CD14-positive monocyte (primary cell): ENCODE measurements at regions not wholly inside any gene's neighbourhood (a gene's known extent, or its start where the extent isn't known, plus 50 kb on each side); places are given as distances from the start of the nearest gene placed in this dataset.

Experiments used
- DNase-seq, 3 donors: peaks; one replicate each; pipeline ENCODE4 v3.0.0-alpha.2; 2011 to 2022
- H2AFZ ChIP-seq: 2 replicates; pipeline ENCODE4 v1.6.0; 2012; ENCODE audit warnings: mild to moderate bottlenecking, low read depth, low read length, inconsistent platforms; ENCODE audit not compliant: insufficient read depth, poor library complexity, severe bottlenecking
- H3K27ac ChIP-seq, 2 donors: 1 replicate in 1 of 2; 2 replicates in 1 of 2; pipeline ENCODE4 v1.5.1; 2012 to 2013; ENCODE audit warnings: low read length in 2 of 2, control low read depth in 1 of 2, inconsistent platforms in 1 of 2, low read depth in 1 of 2, mild to moderate bottlenecking in 1 of 2
- H3K27me3 ChIP-seq, 2 donors: one replicate each; pipeline versions ENCODE4 v1.6.0 to v1.6.1; 2011 to 2013; ENCODE audit warnings: low read length in 2 of 2; ENCODE audit not compliant: control insufficient read depth in 2 of 2, insufficient read depth in 2 of 2
- H3K36me3 ChIP-seq, 2 donors: replicated peaks in 1 of 2; 1 replicate in 1 of 2; 2 replicates in 1 of 2; pipeline versions ENCODE4 v1.5.1 to v1.6.1; 2012 to 2013; ENCODE audit warnings: low read length in 2 of 2, control low read depth in 1 of 2, inconsistent platforms in 1 of 2, mild to moderate bottlenecking in 1 of 2; ENCODE audit not compliant: insufficient read depth in 2 of 2, control insufficient read depth in 1 of 2
- H3K4me1 ChIP-seq, 2 donors: 1 replicate in 1 of 2; 2 replicates in 1 of 2; pipeline versions ENCODE4 v1.5.1 to v1.6.1; 2012 to 2013; ENCODE audit warnings: low read length in 2 of 2, control low read depth in 1 of 2, inconsistent platforms in 1 of 2, mild to moderate bottlenecking in 1 of 2, moderate library complexity in 1 of 2; ENCODE audit not compliant: insufficient read depth in 2 of 2, control insufficient read depth in 1 of 2
- H3K4me2 ChIP-seq: replicated peaks from 2 replicates; pipeline ENCODE3; 2012; ENCODE audit warnings: low read length, moderate library complexity, mild to moderate bottlenecking; ENCODE audit not compliant: poor library complexity, severe bottlenecking; ENCODE audit errors: extremely low read depth
- H3K4me3 ChIP-seq, 3 experiments: fragments of 200-600 bp in 1 of 3; sonication (generic) in 1 of 3; replicated peaks in 1 of 3; 1 replicate in 2 of 3; 2 replicates in 1 of 3; pipeline ENCODE4 v1.5.1; 2011 to 2013; ENCODE audit warnings: low read length in 3 of 3, mild to moderate bottlenecking in 3 of 3, control low read depth in 2 of 3, low read depth in 2 of 3, inconsistent platforms in 1 of 3, moderate library complexity in 1 of 3
- H3K79me2 ChIP-seq: 2 replicates; pipeline ENCODE4 v1.6.0; 2012; ENCODE audit warnings: mild to moderate bottlenecking, control low read depth, inconsistent platforms, low read length, moderate library complexity; ENCODE audit not compliant: insufficient read depth
- H3K9ac ChIP-seq: 2 replicates; pipeline ENCODE4 v1.6.0; 2017; ENCODE audit warnings: low read length, mild to moderate bottlenecking; ENCODE audit not compliant: insufficient read depth, poor library complexity, severe bottlenecking
- H3K9me3 ChIP-seq, 2 donors: replicated peaks in 1 of 2; 1 replicate in 1 of 2; 2 replicates in 1 of 2; pipeline versions ENCODE4 v1.5.1 to v1.6.1; 2012 to 2013; ENCODE audit warnings: low read length in 2 of 2, control low read depth in 1 of 2; ENCODE audit not compliant: control insufficient read depth in 1 of 2, insufficient read depth in 1 of 2
- H4K20me1 ChIP-seq: 2 replicates; pipeline ENCODE4 v1.6.0; 2012; ENCODE audit warnings: mild to moderate bottlenecking, low read length, control low read depth, moderate library complexity; ENCODE audit not compliant: insufficient read depth
- H3K27ac Mint-ChIP-seq, 7 donors: one replicate each; pipeline ENCODE4 v1.8.0; 2020; ENCODE audit warnings: mild to moderate bottlenecking in 7 of 7, mixed read lengths in 7 of 7, moderate library complexity in 6 of 7, inconsistent platforms in 2 of 7
- H3K27me3 Mint-ChIP-seq, 3 donors: one replicate each; pipeline ENCODE4 v1.8.0; 2021 to 2022; ENCODE audit warnings: low read depth in 3 of 3, mild to moderate bottlenecking in 3 of 3, mixed read lengths in 3 of 3, moderate library complexity in 3 of 3, inconsistent platforms in 1 of 3
- H3K36me3 Mint-ChIP-seq, 2 donors: one replicate each; pipeline ENCODE4 v1.8.0; 2020; ENCODE audit warnings: mixed read lengths in 2 of 2, inconsistent platforms in 1 of 2, mild to moderate bottlenecking in 1 of 2
- H3K4me1 Mint-ChIP-seq: one replicate; pipeline ENCODE4 v1.8.0; 2020; ENCODE audit warnings: mild to moderate bottlenecking, mixed read lengths
- H3K4me3 Mint-ChIP-seq, 2 donors: one replicate each; pipeline ENCODE4 v1.8.0; 2020; ENCODE audit warnings: mild to moderate bottlenecking in 2 of 2, mixed read lengths in 2 of 2, moderate library complexity in 1 of 2
- H3K9me3 Mint-ChIP-seq, 7 donors: one replicate each; pipeline ENCODE4 v1.8.0; 2020 to 2022; ENCODE audit warnings: mixed read lengths in 7 of 7, mild to moderate bottlenecking in 6 of 7, moderate library complexity in 6 of 7, inconsistent platforms in 2 of 7
- WGBS: methylation state at CpG from one replicate; pipeline ENCODE4 v1.1.5; 2013; ENCODE audit warnings: missing lambda C conversion rate; ENCODE audit not compliant: insufficient coverage; 5-methylcytosine and 5-hydroxymethylcytosine counted together
- intact Hi-C, 2 donors: fragments of 100-400 bp; cut with micrococcal nuclease; formaldehyde crosslinking; loops; one replicate each; pipeline versions ENCODE4 v1.15.0 to v1.15.1; 2023
- TF ChIP-seq, protein P1 (sequence below): fragments of 200-600 bp; IDR thresholded peaks from one replicate; pipeline ENCODE4 v1.8.0; 2022; ENCODE audit warnings: antibody characterized with exemption, mild to moderate bottlenecking

DNA sequence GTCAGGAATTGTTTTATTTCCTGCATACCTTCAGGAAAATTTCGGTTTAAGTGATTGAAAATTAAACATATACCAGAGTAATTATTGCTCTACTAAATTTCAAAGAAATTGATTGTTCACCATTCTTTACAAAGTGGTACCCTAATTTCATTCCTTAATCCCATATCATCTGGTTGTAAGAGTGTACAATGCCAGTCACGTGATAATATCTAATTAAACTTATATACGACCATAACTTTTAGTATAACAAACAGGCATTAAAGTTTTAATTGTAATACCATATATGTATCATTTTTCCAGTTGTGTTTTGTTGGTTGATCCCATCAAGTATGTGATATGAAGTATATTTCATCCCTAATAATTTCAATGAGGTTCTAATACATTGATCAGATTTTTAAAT is 74.8 kb upstream of the PLSCR5 start:
- intact Hi-C loops, result no loop called here
- no peaks in the 10 kb centered on the region for H4K20me1 ChIP-seq
- no peaks in the 10 kb centered on the region for H3K4me1 ChIP-seq
- no peak overlapping the region for H3K4me2 ChIP-seq
- H3K9ac ChIP-seq, result no peak overlapping the region
- Mint-ChIP-seq H3K36me3 (no peaks in the 10 kb centered on the region), H3K9me3 (peaks cover 0 to 9% (median 0%) of the 10 kb centered on the region in 7 donors), H3K4me3 (no peak overlapping the region), H3K27me3 (no peaks in the 10 kb centered on the region), H3K27ac (no peak overlapping the region), H3K4me1 (no peaks in the 10 kb centered on the region)
- no CpG with 5 or more reads among the region's 3 CpGs for WGBS
- no peak overlapping the region for H2AFZ ChIP-seq
- no peaks in the 10 kb centered on the region for H3K9me3 ChIP-seq
- H3K27ac ChIP-seq, result no peak overlapping the region
- DNase-seq, result no peak
- no peaks in the 10 kb centered on the region for H3K27me3 ChIP-seq
- no peaks in the 10 kb centered on the region for H3K36me3 ChIP-seq
- TF ChIP-seq, protein P1, sequence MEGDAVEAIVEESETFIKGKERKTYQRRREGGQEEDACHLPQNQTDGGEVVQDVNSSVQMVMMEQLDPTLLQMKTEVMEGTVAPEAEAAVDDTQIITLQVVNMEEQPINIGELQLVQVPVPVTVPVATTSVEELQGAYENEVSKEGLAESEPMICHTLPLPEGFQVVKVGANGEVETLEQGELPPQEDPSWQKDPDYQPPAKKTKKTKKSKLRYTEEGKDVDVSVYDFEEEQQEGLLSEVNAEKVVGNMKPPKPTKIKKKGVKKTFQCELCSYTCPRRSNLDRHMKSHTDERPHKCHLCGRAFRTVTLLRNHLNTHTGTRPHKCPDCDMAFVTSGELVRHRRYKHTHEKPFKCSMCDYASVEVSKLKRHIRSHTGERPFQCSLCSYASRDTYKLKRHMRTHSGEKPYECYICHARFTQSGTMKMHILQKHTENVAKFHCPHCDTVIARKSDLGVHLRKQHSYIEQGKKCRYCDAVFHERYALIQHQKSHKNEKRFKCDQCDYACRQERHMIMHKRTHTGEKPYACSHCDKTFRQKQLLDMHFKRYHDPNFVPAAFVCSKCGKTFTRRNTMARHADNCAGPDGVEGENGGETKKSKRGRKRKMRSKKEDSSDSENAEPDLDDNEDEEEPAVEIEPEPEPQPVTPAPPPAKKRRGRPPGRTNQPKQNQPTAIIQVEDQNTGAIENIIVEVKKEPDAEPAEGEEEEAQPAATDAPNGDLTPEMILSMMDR, result no peak
- no peak overlapping the region for H3K4me3 ChIP-seq
- H3K79me2 ChIP-seq, result no peaks in the 10 kb centered on the region

DNA sequence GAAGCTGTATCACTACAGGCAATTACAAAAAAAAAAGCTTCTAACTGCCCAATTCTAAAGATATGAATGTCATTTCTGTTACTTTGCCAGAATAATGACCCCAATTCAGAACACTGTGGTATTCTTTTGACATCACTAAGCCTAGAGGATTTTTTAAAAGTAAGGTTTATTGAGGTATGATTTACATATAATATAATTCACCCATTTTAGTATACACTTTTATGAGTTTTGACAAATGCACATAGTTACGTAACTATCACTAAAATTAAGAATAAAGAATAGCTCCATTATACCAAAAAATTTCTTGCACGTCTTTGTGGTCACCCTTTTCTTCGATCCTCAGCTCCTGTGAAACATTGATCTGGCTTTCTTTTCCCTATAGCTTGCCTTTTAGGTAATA is 74.0 kb upstream of the PLSCR5 start:
- Histone ChIP-seq H3K4me2 (no peak overlapping the region), H3K27me3 (no peaks in the 10 kb centered on the region), H3K4me3 (no peak overlapping the region), H3K79me2 (no peaks in the 10 kb centered on the region), H3K27ac (no peak overlapping the region), H2AFZ (no peak overlapping the region), H3K9ac (no peak overlapping the region), H3K36me3 (no peaks in the 10 kb centered on the region), H3K9me3 (no peaks in the 10 kb centered on the region), H3K4me1 (no peaks in the 10 kb centered on the region), H4K20me1 (no peaks in the 10 kb centered on the region)
- DNase-seq, result no peak
- whole genome bisulfite sequencing, result no CpG with 5 or more reads among the region's 3 CpGs
- Mint-ChIP-seq H3K9me3 (peaks cover 0 to 4% (median 0%) of the 10 kb centered on the region in 7 donors), H3K27me3 (no peaks in the 10 kb centered on the region), H3K4me1 (no peaks in the 10 kb centered on the region), H3K36me3 (no peaks in the 10 kb centered on the region), H3K27ac (no peak overlapping the region), H3K4me3 (no peak overlapping the region)
- intact Hi-C loops, result no loop called here
- TF ChIP-seq, protein P1, result no peak
